H1 (cell line): ENCODE measurements at regions not wholly inside any gene's neighbourhood (a gene's known extent, or its start where the extent isn't known, plus 50 kb on each side); places are given as distances from the start of the nearest gene placed in this dataset.
"Not testable (repeated sequence)": the region's sequence is repeated elsewhere in the genome, so short reads cannot be mapped to it uniquely, and the experiment has no call there.

Experiments
- CTCF ChIA-PET: fragments of 300-600 bp; sonication (Branson Sonifier 250); formaldehyde crosslinking; loops from one replicate; lab custom pipeline; 2021; ENCODE audit not compliant: partially characterized antibody; lab: Charles Lee
- POLR2A ChIA-PET: fragments of 300-600 bp; sonication (Branson Sonifier 250); formaldehyde crosslinking; loops from one replicate; lab custom pipeline; 2021; ENCODE audit warnings: inconsistent platforms; ENCODE audit not compliant: partially characterized antibody; lab: Charles Lee
- DNase-seq, 2 experiments: peaks; one replicate each; pipeline versions ENCODE4 v3.0.0 to v3.0.0-alpha.2; 2010 to 2022; ENCODE audit warnings: low spot score in 2 of 2, low read depth in 1 of 2, mixed read lengths in 1 of 2
- FAIRE-seq: peaks from 2 replicates; lab custom pipeline; 2011; peaks lifted over from hg19 to GRCh38; lab: Jason Lieb, UNC
- H2AFZ ChIP-seq: 2 replicates; pipeline ENCODE4 v1.8.1; 2012; ENCODE audit warnings: low read length, inconsistent platforms
- H2AK5ac ChIP-seq: 2 replicates; pipeline ENCODE4 v1.6.1; 2013; ENCODE audit warnings: low read depth, low read length
- H2BK120ac ChIP-seq: replicated peaks from 2 replicates; pipeline ENCODE3; 2013; ENCODE audit warnings: low read depth, low read length, inconsistent platforms
- H2BK12ac ChIP-seq: 2 replicates; pipeline ENCODE4 v1.6.1; 2013; ENCODE audit warnings: low read depth, low read length
- H2BK15ac ChIP-seq: 2 replicates; pipeline ENCODE4 v1.6.1; 2013; ENCODE audit warnings: low read length
- H2BK20ac ChIP-seq: 2 replicates; pipeline ENCODE4 v1.6.1; 2013; ENCODE audit warnings: low read length
- H2BK5ac ChIP-seq: 2 replicates; pipeline ENCODE4 v1.6.1; 2013; ENCODE audit warnings: low read depth, low read length
- H3K14ac ChIP-seq: 2 replicates; pipeline ENCODE4 v1.6.1; 2013; ENCODE audit warnings: inconsistent platforms; ENCODE audit not compliant: insufficient read length
- H3K18ac ChIP-seq: 2 replicates; pipeline ENCODE4 v1.6.1; 2013; ENCODE audit warnings: low read length; ENCODE audit errors: extremely low read depth
- H3K23ac ChIP-seq: 2 replicates; pipeline ENCODE4 v1.6.1; 2013; ENCODE audit warnings: inconsistent platforms; ENCODE audit not compliant: insufficient read length
- H3K23me2 ChIP-seq: 2 replicates; pipeline ENCODE4 v1.6.1; 2013; ENCODE audit warnings: low read depth, low read length
- H3K27ac ChIP-seq: 2 replicates; pipeline ENCODE4 v1.6.1; 2011; ENCODE audit warnings: low read depth, low read length, inconsistent platforms
- H3K27me3 ChIP-seq, 4 experiments: replicated peaks in 1 of 4; 1 replicate in 1 of 4; 2 replicates in 3 of 4; pipeline versions ENCODE4 v1.6.1 to v1.8.1; 2011 to 2013; ENCODE audit warnings: low read length in 3 of 4, mild to moderate bottlenecking in 3 of 4, inconsistent platforms in 2 of 4, mixed read lengths in 2 of 4, moderate library complexity in 1 of 4; ENCODE audit not compliant: control insufficient read depth in 3 of 4, insufficient read depth in 3 of 4; ENCODE audit errors: extremely low read depth in 1 of 4
- H3K36me3 ChIP-seq, 4 experiments: 2 replicates each; pipeline versions ENCODE4 v1.6.1 to v1.8.1; 2011 to 2013; ENCODE audit warnings: mild to moderate bottlenecking in 4 of 4, low read length in 3 of 4, moderate library complexity in 2 of 4, control low read depth in 1 of 4, inconsistent platforms in 1 of 4; ENCODE audit not compliant: insufficient read depth in 4 of 4, control insufficient read depth in 2 of 4
- H3K4ac ChIP-seq: replicated peaks from 2 replicates; pipeline ENCODE3; 2013; ENCODE audit warnings: low read length, low read depth, mixed read lengths, inconsistent platforms; ENCODE audit not compliant: insufficient read length
- H3K4me1 ChIP-seq, 4 experiments: replicated peaks in 1 of 4; 1 replicate in 1 of 4; 2 replicates in 3 of 4; pipeline versions ENCODE4 v1.6.1 to v1.8.1; 2011 to 2013; ENCODE audit warnings: low read length in 3 of 4, inconsistent platforms in 2 of 4, mixed read lengths in 1 of 4; ENCODE audit not compliant: insufficient read depth in 4 of 4, control insufficient read depth in 3 of 4
- H3K4me2 ChIP-seq, 2 experiments: 2 replicates each; pipeline versions ENCODE4 v1.6.1 to v1.8.1; 2011 to 2013; ENCODE audit warnings: low read depth in 2 of 2, low read length in 2 of 2, control low read depth in 1 of 2, inconsistent platforms in 1 of 2, mild to moderate bottlenecking in 1 of 2; ENCODE audit not compliant: insufficient read depth in 1 of 2
- H3K4me3 ChIP-seq, 4 experiments: fragments of 200-600, 300-600 bp in 1 of 4; sonication (generic), shearing (Covaris generic), sonication (Bioruptor Twin) in 1 of 4; 2 replicates each; pipeline versions ENCODE4 v1.5.1 to v1.8.1; 2011 to 2016; ENCODE audit warnings: low read length in 4 of 4, low read depth in 3 of 4, control low read depth in 2 of 4, inconsistent platforms in 2 of 4, mild to moderate bottlenecking in 2 of 4, mixed read lengths in 1 of 4, moderate library complexity in 1 of 4; ENCODE audit not compliant: insufficient read depth in 2 of 4; ENCODE audit errors: extremely low read depth in 1 of 4
- H3K56ac ChIP-seq: replicated peaks from 2 replicates; pipeline ENCODE3; 2013; ENCODE audit warnings: low read depth, mild to moderate bottlenecking, mixed read lengths, low read length, inconsistent platforms; ENCODE audit not compliant: insufficient read length
- H3K79me1 ChIP-seq: 2 replicates; pipeline ENCODE4 v1.6.1; 2013; ENCODE audit warnings: low read depth, low read length, control low read depth
- H3K79me2 ChIP-seq, 2 experiments: 2 replicates each; pipeline versions ENCODE4 v1.6.1 to v1.8.1; 2012 to 2013; ENCODE audit warnings: low read length in 2 of 2, mild to moderate bottlenecking in 2 of 2, inconsistent platforms in 1 of 2; ENCODE audit not compliant: insufficient read depth in 2 of 2, control insufficient read depth in 1 of 2
- H3K9ac ChIP-seq, 4 experiments: replicated peaks in 1 of 4; 1 replicate in 1 of 4; 2 replicates in 3 of 4; pipeline versions ENCODE4 v1.6.1 to v1.8.1; 2011 to 2013; ENCODE audit warnings: low read depth in 3 of 4, low read length in 3 of 4, control low read depth in 2 of 4, mild to moderate bottlenecking in 2 of 4, moderate library complexity in 2 of 4, inconsistent platforms in 1 of 4; ENCODE audit errors: extremely low read depth in 1 of 4
- H3K9me3 ChIP-seq, 2 experiments: 2 replicates each; pipeline versions ENCODE4 v1.6.1 to v1.8.1; 2012 to 2013; ENCODE audit warnings: mild to moderate bottlenecking in 2 of 2, moderate library complexity in 2 of 2, control low read depth in 1 of 2, inconsistent platforms in 1 of 2, low read depth in 1 of 2, low read length in 1 of 2, mixed read lengths in 1 of 2; ENCODE audit not compliant: insufficient read depth in 2 of 2
- H4K20me1 ChIP-seq, 2 experiments: replicated peaks in 1 of 2; 2 replicates each; pipeline versions ENCODE3 to v1.8.1; 2011 to 2013; ENCODE audit warnings: inconsistent platforms in 2 of 2, low read length in 2 of 2, mild to moderate bottlenecking in 1 of 2; ENCODE audit not compliant: insufficient read depth in 2 of 2, control insufficient read depth in 1 of 2
- H4K5ac ChIP-seq: 2 replicates; pipeline ENCODE4 v1.6.1; 2013; ENCODE audit warnings: low read length, low read depth, mixed read lengths, inconsistent platforms; ENCODE audit not compliant: insufficient read length
- H4K8ac ChIP-seq: 2 replicates; pipeline ENCODE4 v1.8.0; 2013; ENCODE audit warnings: mild to moderate bottlenecking, moderate library complexity, low read length, inconsistent platforms; ENCODE audit not compliant: insufficient read depth; ENCODE audit errors: extremely low read depth
- H4K91ac ChIP-seq: replicated peaks from 2 replicates; pipeline ENCODE3; 2013; ENCODE audit warnings: low read length, mixed read lengths, inconsistent platforms; ENCODE audit not compliant: insufficient read length
- RAD21 ChIP-seq, 2 experiments: IDR thresholded peaks in 1 of 2; conservative IDR thresholded peaks in 1 of 2; 2 replicates each; pipeline ENCODE4 v1.6.1; 2011; ENCODE audit warnings: low read depth in 2 of 2, low read length in 2 of 2, improper control_type of control experiment in 1 of 2, inconsistent platforms in 1 of 2, mild to moderate bottlenecking in 1 of 2, moderate library complexity in 1 of 2
- YY1 ChIP-seq: IDR thresholded peaks from 2 replicates; pipeline ENCODE4 v1.6.1; 2011; ENCODE audit warnings: low read depth, mild to moderate bottlenecking, low read length
- ZNF274 ChIP-seq: IDR thresholded peaks from 2 replicates; pipeline ENCODE4 v1.7.0; 2012; ENCODE audit warnings: low read length, borderline replicate concordance; ENCODE audit errors: extremely low read depth
- WGBS, 2 experiments: shearing (Covaris generic) in 1 of 2; methylation state at CpG; one replicate each; pipeline versions ENCODE4 v1.1.6 to v1.1.7; 2013 to 2015; ENCODE audit warnings: low lambda C conversion rate in 2 of 2, mixed read lengths in 2 of 2, inconsistent platforms in 1 of 2, low coverage in 1 of 2, missing lambda C conversion rate in 1 of 2; ENCODE audit not compliant: insufficient replicate concordance in 2 of 2, insufficient coverage in 1 of 2, insufficient read length in 1 of 2; ENCODE audit errors: extremely low coverage in 1 of 2, missing lambda C conversion rate in 1 of 2; 5-methylcytosine and 5-hydroxymethylcytosine counted together

GRCh38 chr5:158194561-158194976 lies 335.6 kb upstream of the CLINT1 start (continued):
- no peak for TF ChIP-seq RAD21 (IDR thresholded peaks at IDR 0.05 in 1 of 2, conservative IDR thresholded peaks at IDR 0.05 in 1 of 2; ENCODE audit: low read depth in 2 of 2, low read length in 2 of 2)
- TF ChIP-seq YY1, result no peak
- no peak for TF ChIP-seq ZNF274

GRCh38 chr5:158193395-158193794 lies 334.4 kb upstream of the CLINT1 start:
- 97% methylated on average over 2 of the region's 2 CpGs; no CpG with 5 or more reads in 1 of the 2 experiments for WGBS, 2 experiments
- H2BK12ac ChIP-seq, H3K9ac ChIP-seq, H4K5ac ChIP-seq, CTCF ChIA-PET, H3K23ac ChIP-seq, H3K79me2 ChIP-seq, H4K8ac ChIP-seq, H2BK120ac ChIP-seq, H3K27ac ChIP-seq, H2AK5ac ChIP-seq, H3K18ac ChIP-seq, H3K9me3 ChIP-seq, H3K36me3 ChIP-seq, FAIRE-seq, H4K91ac ChIP-seq, H3K4ac ChIP-seq, H2BK5ac ChIP-seq, H3K27me3 ChIP-seq, H3K4me1 ChIP-seq, DNase-seq, H3K14ac ChIP-seq, H3K23me2 ChIP-seq, H2BK20ac ChIP-seq, H2BK15ac ChIP-seq, H4K20me1 ChIP-seq, H2AFZ ChIP-seq, H3K79me1 ChIP-seq, H3K4me3 ChIP-seq, H3K4me2 ChIP-seq, POLR2A ChIA-PET, H3K56ac ChIP-seq: not testable (repeated sequence)
